ENCODE measurements at regions not wholly inside any gene's neighbourhood (a gene's known extent, or its start where the extent isn't known, plus 50 kb on each side); places are given as distances from the start of the nearest gene placed in this dataset.

- TF ChIP-seq ZNF8 (CRISPR knock-in tag; IDR thresholded peaks at IDR 0.05) (no peak), CREB5 (CRISPR knock-in tag; IDR thresholded peaks at IDR 0.05; ENCODE audit: low read depth) (no peak), ZFP3 (CRISPR knock-in tag; IDR thresholded peaks at IDR 0.05) (no peak), PATZ1 (CRISPR knock-in tag; IDR thresholded peaks at IDR 0.05; ENCODE audit: borderline replicate concordance) (no peak), ARNTL (CRISPR knock-in tag; IDR thresholded peaks at IDR 0.05; ENCODE audit: borderline replicate concordance, low read depth) (no peak), ZNF565 (CRISPR knock-in tag; conservative IDR thresholded peaks at IDR 0.05; ENCODE audit: low read depth) (no peak)
These were observed 156.5 kb upstream of the ZNF507 start for GRCh38 chr19:32188921-32189320.
